Stomach (tissue), 8 donors: ENCODE measurements at regions not wholly inside any gene's neighbourhood (a gene's known extent, or its start where the extent isn't known, plus 50 kb on each side); places are given as distances from the start of the nearest gene placed in this dataset.

ENCODE experiments used
- DNase-seq, 2 donors: peaks; one replicate each; pipeline versions ENCODE4 v3.0.0 to v3.0.0-alpha.2; 2013 to 2019
- H3K27ac ChIP-seq, 5 donors: fragments of 200-600 bp in 4 of 5; sonication (generic) in 4 of 5; one replicate each; pipeline ENCODE4 v1.5.1; 2013 to 2019; ENCODE audit warnings: mild to moderate bottlenecking in 1 of 5, moderate library complexity in 1 of 5
- H3K27me3 ChIP-seq, 3 donors: fragments of 200-600 bp; sonication (generic); one replicate each; pipeline ENCODE4 v1.5.1; 2017 to 2019; ENCODE audit warnings: mixed run types in 1 of 3
- H3K36me3 ChIP-seq, 4 donors: fragments of 200-600 bp; sonication (generic); 1 replicate in 3 of 4; 2 replicates in 1 of 4; pipeline ENCODE4 v1.5.1; 2016 to 2019
- H3K4me1 ChIP-seq, 4 donors: fragments of 200-600 bp; sonication (generic); one replicate each; pipeline ENCODE4 v1.5.1; 2016 to 2019
- H3K4me3 ChIP-seq, 4 donors: fragments of 200-600 bp; sonication (generic) in 3 of 4; one replicate each; pipeline ENCODE4 v1.5.1; 2016 to 2019; ENCODE audit warnings: mild to moderate bottlenecking in 1 of 4
- H3K9me3 ChIP-seq, 4 donors: fragments of 200-600 bp; sonication (generic); one replicate each; pipeline ENCODE4 v1.5.1; 2016 to 2019
- EP300 ChIP-seq: sonication (generic); formaldehyde crosslinking; IDR thresholded peaks from one replicate; pipeline ENCODE4 v1.6.1; 2017; ENCODE audit warnings: antibody characterized with exemption
- POLR2A ChIP-seq, 4 donors: fragments of 450-650 bp; IDR thresholded peaks; one replicate each; pipeline ENCODE4 v1.6.1; 2016; ENCODE audit warnings: antibody characterized with exemption in 4 of 4, control low read depth in 2 of 4, mild to moderate bottlenecking in 1 of 4, moderate library complexity in 1 of 4
- POLR2AphosphoS5 ChIP-seq, 3 donors: sonication (generic); formaldehyde crosslinking; IDR thresholded peaks; one replicate each; pipeline ENCODE4 v1.6.1; 2016; ENCODE audit warnings: antibody characterized with exemption in 3 of 3
- WGBS, 5 donors: extraction: QIAGEN DNeasy Blood & Tissue Kit in 3 of 5; methylation state at CpG; one replicate each; pipeline versions ENCODE4 v1.1.5 to v1.1.7; 2013 to 2018; 5-methylcytosine and 5-hydroxymethylcytosine counted together
- intact Hi-C: fragments of 100-400 bp; cut with DNase I; formaldehyde crosslinking; loops from one replicate; pipeline ENCODE4 v1.15.1; 2023; ENCODE audit warnings: low total_unique reads
- TF ChIP-seq, protein P1 (sequence below), 7 experiments: fragments of 450-650 bp in 4 of 7; fragments of 200-600 bp in 3 of 7; sonication (generic) in 3 of 7; IDR thresholded peaks; one replicate each; pipeline ENCODE4 v1.5.1; 2016 to 2019; ENCODE audit warnings: antibody characterized with exemption in 7 of 7, control low read depth in 2 of 7, mild to moderate bottlenecking in 1 of 7
- donor health status: healthy with polysubstance abuse.
- donor health status: Bipolar disorder and iron deficiency.
- donor health status: healthy.

DNA sequence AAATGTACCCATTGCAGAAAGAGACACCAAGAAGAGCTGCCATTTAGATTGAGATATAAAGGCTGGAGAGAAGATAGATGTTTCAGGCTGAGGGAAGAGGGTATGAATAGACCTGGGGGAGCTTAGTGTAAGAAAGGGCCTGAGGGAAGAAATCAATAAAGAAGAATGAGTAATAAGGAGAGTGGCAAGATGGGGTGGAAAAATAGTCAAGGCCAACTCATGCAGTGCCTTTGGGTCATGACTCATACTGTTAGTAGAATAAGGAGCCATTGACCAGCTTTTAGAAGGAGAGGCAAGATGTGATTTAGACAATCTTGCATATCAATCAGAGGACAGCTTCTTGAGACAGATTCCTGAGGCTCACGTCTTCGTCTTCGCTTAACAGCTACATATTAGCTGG lies 287.5 kb downstream of the DUSP6 start:
- Histone ChIP-seq H3K36me3 (no peaks in the 10 kb centered on the region), H3K27me3 (no peaks in the 10 kb centered on the region), H3K27ac (no peak overlapping the region), H3K4me1 (no peaks in the 10 kb centered on the region), H3K9me3 (no peaks in the 10 kb centered on the region), H3K4me3 (no peak overlapping the region)
- DNase-seq: no peak
- 93 to 98% (median 96%) methylated on average over 3 of the region's 3 CpGs for WGBS, 5 donors
- intact Hi-C loops: no loop called here
- TF ChIP-seq EP300 (no peak), POLR2A (IDR thresholded peaks at IDR 0.05) (no peak)
- TF ChIP-seq, protein P1, sequence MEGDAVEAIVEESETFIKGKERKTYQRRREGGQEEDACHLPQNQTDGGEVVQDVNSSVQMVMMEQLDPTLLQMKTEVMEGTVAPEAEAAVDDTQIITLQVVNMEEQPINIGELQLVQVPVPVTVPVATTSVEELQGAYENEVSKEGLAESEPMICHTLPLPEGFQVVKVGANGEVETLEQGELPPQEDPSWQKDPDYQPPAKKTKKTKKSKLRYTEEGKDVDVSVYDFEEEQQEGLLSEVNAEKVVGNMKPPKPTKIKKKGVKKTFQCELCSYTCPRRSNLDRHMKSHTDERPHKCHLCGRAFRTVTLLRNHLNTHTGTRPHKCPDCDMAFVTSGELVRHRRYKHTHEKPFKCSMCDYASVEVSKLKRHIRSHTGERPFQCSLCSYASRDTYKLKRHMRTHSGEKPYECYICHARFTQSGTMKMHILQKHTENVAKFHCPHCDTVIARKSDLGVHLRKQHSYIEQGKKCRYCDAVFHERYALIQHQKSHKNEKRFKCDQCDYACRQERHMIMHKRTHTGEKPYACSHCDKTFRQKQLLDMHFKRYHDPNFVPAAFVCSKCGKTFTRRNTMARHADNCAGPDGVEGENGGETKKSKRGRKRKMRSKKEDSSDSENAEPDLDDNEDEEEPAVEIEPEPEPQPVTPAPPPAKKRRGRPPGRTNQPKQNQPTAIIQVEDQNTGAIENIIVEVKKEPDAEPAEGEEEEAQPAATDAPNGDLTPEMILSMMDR (IDR thresholded peaks at IDR 0.05): no peak

DNA sequence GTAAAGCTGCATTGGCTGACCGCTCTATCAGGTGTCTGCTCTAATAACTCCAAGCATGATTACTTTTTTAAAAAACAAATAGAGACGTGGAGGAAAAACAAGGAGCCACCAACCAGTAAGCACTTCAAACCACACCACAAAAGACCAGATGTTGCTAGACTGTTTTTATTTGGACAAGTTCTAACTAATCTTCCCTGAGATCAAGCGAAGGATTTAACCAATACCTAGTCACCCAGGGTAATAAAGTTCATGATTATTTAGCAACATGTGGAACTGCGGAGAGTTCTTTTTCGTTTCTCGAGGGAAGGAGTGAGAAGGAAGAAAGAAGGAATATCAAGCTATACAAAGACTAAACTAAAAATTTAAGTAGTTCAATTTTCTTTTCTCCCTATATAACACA lies 288.1 kb downstream of the DUSP6 start:
- intact Hi-C loops: no loop called here
- DNase-seq: no peak
- no peaks in the 10 kb centered on the region for H3K36me3 ChIP-seq
- H3K4me1 ChIP-seq: no peaks in the 10 kb centered on the region
- TF ChIP-seq POLR2A (IDR thresholded peaks at IDR 0.05): no peak
- TF ChIP-seq POLR2AphosphoS5 (IDR thresholded peaks at IDR 0.05): no peak
- no peaks in the 10 kb centered on the region for H3K27me3 ChIP-seq
- no peak overlapping the region for H3K27ac ChIP-seq
- no peak overlapping the region for H3K4me3 ChIP-seq
- WGBS, 5 donors: 77 to 89% (median 86%) methylated on average over 6 of the region's 6 CpGs
- H3K9me3 ChIP-seq: no peaks in the 10 kb centered on the region

DNA sequence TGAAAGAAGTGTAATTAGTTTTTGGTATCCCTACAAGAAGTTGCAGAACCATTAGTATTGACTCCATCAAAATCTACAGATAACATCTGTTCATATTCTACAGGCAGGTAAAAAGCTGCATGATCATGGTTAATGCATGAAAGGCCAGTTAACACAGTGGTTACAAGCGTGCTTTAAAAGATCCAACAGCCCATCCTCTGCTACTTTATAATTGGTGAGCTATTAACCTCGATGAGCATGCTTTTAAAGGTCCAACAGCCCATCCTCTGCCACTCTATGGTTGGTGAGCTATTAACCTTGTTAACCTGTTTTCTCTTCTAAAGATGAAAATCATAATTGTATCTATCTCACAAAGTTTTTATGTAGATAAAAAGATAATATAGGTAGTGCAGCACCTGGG lies 289.3 kb downstream of the DUSP6 start:
- no peak for DNase-seq
- WGBS, 5 donors: 63 to 84% (median 73%) methylated on average over 2 of the region's 2 CpGs
- H3K27me3 ChIP-seq: no peaks in the 10 kb centered on the region
- no peak overlapping the region for H3K4me3 ChIP-seq
- H3K27ac ChIP-seq: no peak overlapping the region
- H3K9me3 ChIP-seq: no peaks in the 10 kb centered on the region
- H3K36me3 ChIP-seq: no peaks in the 10 kb centered on the region
- intact Hi-C loops: no loop called here
- TF ChIP-seq EP300 (no peak), POLR2A (IDR thresholded peaks at IDR 0.05) (no peak), POLR2AphosphoS5 (IDR thresholded peaks at IDR 0.05) (no peak)
- TF ChIP-seq, protein P1 (IDR thresholded peaks at IDR 0.05): no peak
- peaks cover 0 to 7% (median 0%) of the 10 kb centered on the region in 4 donors for H3K4me1 ChIP-seq

DNA sequence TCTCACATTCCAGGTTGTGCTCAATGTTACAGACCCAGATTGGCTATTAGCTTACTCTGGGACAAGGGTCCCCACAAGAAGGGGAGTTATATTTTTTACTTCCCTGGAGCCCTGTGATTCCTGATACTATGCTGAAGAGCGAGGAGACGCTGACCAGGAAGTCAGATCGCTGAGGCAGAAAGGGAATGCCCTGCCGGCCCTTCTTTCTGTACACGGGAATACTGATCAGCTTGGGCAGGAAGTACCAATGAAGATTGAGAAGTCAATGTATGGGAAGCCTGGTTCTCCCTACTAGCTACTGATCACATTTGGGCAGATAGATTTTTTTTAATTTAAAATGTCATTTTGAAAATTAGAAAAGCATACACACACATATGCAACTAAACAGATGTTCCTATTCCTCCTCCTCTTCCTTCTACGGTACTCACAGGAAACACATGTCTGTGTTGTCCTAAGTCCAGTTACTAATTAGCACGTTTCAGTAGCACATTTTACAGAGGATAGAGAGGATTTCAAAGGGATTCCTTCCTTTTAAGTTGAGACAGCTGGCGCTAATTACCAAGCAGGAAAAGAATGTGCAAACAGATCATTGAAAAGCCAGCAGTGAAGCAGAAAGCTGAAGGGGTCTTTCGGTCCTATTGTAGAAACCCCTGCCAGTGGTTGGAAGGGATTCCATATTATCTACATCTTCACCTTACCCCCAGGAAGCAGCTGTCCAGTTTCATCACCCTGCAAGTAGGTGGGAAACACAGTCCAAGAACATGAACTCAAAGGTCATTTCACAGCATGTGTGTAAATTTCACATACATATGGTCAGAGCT lies 292.4 kb downstream of the DUSP6 start:
- Histone ChIP-seq H3K27ac (no peak overlapping the region), H3K27me3 (no peaks in the 10 kb centered on the region), H3K9me3 (no peaks in the 10 kb centered on the region), H3K4me3 (no peak overlapping the region), H3K4me1 (peaks cover 0 to 7% (median 0%) of the 10 kb centered on the region in 4 donors), H3K36me3 (no peaks in the 10 kb centered on the region)
- 50 to 68% (median 60%) methylated on average over 9 of the region's 9 CpGs for WGBS, 5 donors
- peak in 1 of 2 donors; percentile 26 for DNase-seq
- TF ChIP-seq POLR2AphosphoS5 (IDR thresholded peaks at IDR 0.05): no peak
- TF ChIP-seq POLR2A (IDR thresholded peaks at IDR 0.05): no peak
- TF ChIP-seq, protein P1 (IDR thresholded peaks at IDR 0.05): no peak
- TF ChIP-seq EP300: no peak
- intact Hi-C loops: no loop called here

DNA sequence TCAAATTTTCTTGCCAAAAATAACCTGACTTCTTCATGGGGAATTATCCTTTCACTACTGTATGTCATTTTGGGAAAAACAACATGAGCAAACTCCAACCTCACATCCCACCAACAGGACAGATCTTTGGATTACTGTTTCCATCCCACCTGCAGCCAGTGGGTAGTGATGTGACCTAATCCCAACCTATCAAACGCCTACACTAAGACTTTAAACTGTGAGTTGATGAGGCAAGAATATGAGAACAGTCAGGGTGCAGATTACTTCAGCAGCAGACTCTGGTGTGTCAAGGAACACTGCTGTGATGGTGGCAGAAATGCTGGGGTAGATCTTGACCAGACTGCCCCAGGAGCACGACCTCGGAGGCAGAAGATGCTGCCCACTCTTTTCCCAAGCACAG lies 293.2 kb downstream of the DUSP6 start:
- TF ChIP-seq, protein P1 (IDR thresholded peaks at IDR 0.05): no peak
- no peak for TF ChIP-seq POLR2AphosphoS5 (IDR thresholded peaks at IDR 0.05)
- no peak for TF ChIP-seq EP300
- no peak for TF ChIP-seq POLR2A (IDR thresholded peaks at IDR 0.05)
- intact Hi-C loops: no loop called here
- DNase-seq: no peak
- Histone ChIP-seq H3K4me1 (peaks cover 0 to 7% (median 0%) of the 10 kb centered on the region in 4 donors), H3K4me3 (no peak overlapping the region), H3K27ac (no peak overlapping the region), H3K27me3 (no peaks in the 10 kb centered on the region), H3K36me3 (no peaks in the 10 kb centered on the region), H3K9me3 (no peaks in the 10 kb centered on the region)
- 84 to 92% (median 88%) methylated on average over 3 of the region's 3 CpGs for whole genome bisulfite sequencing, 5 donors
